HL-60 (cell line): ENCODE measurements at regions not wholly inside any gene's neighbourhood (a gene's known extent, or its start where the extent isn't known, plus 50 kb on each side); places are given as distances from the start of the nearest gene placed in this dataset.

Experiments
- DNase-seq, 2 experiments: peaks; one replicate each; pipeline ENCODE4 v3.0.0-alpha.2; 2010 to 2020; ENCODE audit warnings: low read depth in 1 of 2, low spot score in 1 of 2
- H3K27ac ChIP-seq: fragments of 250-450 bp; sonication (Bioruptor Pico); replicated peaks from 2 replicates; pipeline ENCODE4 v1.5.1; 2020; ENCODE audit warnings: mild to moderate bottlenecking, moderate library complexity
- H3K27me3 ChIP-seq: fragments of 250-450 bp; sonication (Bioruptor Pico); 2 replicates; pipeline ENCODE4 v1.5.1; 2021; ENCODE audit warnings: mild to moderate bottlenecking, moderate library complexity; ENCODE audit not compliant: insufficient read depth, poor library complexity, severe bottlenecking
- H3K4me3 ChIP-seq: replicated peaks from 2 replicates; pipeline ENCODE4 v1.5.1; 2011; ENCODE audit warnings: mild to moderate bottlenecking, control low read depth, low read length; ENCODE audit not compliant: insufficient read depth
- GABPA ChIP-seq: IDR thresholded peaks from 2 replicates; pipeline ENCODE4 v1.6.1; 2012; ENCODE audit warnings: low read depth
- POLR2AphosphoS5 ChIP-seq: IDR thresholded peaks from 2 replicates; pipeline ENCODE4 v1.6.1; 2012; ENCODE audit warnings: low read depth
- SPI1 ChIP-seq: IDR thresholded peaks from 2 replicates; pipeline ENCODE4 v1.6.1; 2012; ENCODE audit warnings: low read depth, mild to moderate bottlenecking, borderline replicate concordance
- TF ChIP-seq, protein P1 (sequence below): IDR thresholded peaks from one replicate; pipeline ENCODE4 v1.5.1; 2011; ENCODE audit warnings: low read length, control low read depth, inconsistent platforms; ENCODE audit not compliant: insufficient read depth
- TF ChIP-seq, protein P2 (sequence below): IDR thresholded peaks from 2 replicates; pipeline ENCODE4 v1.6.1; 2012; ENCODE audit warnings: low read depth; ENCODE audit not compliant: insufficient replicate concordance

DNA sequence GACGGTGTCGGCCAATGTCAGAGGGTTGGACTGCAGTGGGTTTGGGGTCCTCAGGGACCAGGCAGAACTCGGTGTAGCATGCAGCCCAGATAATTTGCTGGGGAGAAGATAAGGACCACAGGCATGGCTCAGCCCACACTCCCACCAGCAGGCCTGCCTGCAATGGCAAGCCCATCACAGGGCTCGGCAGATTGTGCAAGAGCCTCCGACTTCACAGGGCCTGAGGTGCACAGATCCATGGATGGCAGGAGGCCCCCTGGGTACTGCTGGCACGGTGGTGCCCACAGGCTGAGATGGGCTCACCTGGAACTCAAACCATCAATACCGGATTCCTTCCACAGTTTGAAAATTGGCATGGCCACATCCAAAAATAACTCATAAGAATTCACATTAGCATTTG lies 180.3 kb downstream of the TTLL2 start:
- Histone ChIP-seq H3K27me3 (no peaks in the 10 kb centered on the region), H3K4me3 (no peak overlapping the region), H3K27ac (no peak overlapping the region)
- TF ChIP-seq, protein P1, sequence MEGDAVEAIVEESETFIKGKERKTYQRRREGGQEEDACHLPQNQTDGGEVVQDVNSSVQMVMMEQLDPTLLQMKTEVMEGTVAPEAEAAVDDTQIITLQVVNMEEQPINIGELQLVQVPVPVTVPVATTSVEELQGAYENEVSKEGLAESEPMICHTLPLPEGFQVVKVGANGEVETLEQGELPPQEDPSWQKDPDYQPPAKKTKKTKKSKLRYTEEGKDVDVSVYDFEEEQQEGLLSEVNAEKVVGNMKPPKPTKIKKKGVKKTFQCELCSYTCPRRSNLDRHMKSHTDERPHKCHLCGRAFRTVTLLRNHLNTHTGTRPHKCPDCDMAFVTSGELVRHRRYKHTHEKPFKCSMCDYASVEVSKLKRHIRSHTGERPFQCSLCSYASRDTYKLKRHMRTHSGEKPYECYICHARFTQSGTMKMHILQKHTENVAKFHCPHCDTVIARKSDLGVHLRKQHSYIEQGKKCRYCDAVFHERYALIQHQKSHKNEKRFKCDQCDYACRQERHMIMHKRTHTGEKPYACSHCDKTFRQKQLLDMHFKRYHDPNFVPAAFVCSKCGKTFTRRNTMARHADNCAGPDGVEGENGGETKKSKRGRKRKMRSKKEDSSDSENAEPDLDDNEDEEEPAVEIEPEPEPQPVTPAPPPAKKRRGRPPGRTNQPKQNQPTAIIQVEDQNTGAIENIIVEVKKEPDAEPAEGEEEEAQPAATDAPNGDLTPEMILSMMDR = no peak
- TF ChIP-seq POLR2AphosphoS5 = no peak
- TF ChIP-seq GABPA = no peak
- TF ChIP-seq, protein P2, sequence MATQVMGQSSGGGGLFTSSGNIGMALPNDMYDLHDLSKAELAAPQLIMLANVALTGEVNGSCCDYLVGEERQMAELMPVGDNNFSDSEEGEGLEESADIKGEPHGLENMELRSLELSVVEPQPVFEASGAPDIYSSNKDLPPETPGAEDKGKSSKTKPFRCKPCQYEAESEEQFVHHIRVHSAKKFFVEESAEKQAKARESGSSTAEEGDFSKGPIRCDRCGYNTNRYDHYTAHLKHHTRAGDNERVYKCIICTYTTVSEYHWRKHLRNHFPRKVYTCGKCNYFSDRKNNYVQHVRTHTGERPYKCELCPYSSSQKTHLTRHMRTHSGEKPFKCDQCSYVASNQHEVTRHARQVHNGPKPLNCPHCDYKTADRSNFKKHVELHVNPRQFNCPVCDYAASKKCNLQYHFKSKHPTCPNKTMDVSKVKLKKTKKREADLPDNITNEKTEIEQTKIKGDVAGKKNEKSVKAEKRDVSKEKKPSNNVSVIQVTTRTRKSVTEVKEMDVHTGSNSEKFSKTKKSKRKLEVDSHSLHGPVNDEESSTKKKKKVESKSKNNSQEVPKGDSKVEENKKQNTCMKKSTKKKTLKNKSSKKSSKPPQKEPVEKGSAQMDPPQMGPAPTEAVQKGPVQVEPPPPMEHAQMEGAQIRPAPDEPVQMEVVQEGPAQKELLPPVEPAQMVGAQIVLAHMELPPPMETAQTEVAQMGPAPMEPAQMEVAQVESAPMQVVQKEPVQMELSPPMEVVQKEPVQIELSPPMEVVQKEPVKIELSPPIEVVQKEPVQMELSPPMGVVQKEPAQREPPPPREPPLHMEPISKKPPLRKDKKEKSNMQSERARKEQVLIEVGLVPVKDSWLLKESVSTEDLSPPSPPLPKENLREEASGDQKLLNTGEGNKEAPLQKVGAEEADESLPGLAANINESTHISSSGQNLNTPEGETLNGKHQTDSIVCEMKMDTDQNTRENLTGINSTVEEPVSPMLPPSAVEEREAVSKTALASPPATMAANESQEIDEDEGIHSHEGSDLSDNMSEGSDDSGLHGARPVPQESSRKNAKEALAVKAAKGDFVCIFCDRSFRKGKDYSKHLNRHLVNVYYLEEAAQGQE = no peak
- TF ChIP-seq SPI1 = no peak
- no peak for DNase-seq

DNA sequence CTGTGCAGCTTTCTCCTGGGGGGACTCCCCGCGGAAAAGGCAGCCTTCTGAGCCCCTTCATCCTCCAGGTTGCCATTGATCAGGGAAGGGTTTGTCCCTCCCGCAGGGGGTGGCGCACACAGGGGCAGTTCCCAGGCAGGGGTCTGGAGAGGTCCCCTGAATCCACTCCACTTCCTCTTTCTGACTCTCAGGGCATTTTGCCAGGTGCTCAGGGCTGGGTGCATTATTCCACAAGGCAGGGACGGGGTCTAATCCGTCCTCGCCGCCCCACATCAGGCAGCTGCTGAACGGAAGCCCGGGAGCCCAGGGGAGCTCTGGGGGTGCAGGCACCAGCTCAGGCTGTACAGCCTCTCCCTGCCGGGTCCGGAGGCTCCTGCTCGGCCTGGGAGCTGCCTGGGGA lies 180.9 kb downstream of the TTLL2 start:
- H3K27ac ChIP-seq = no peak overlapping the region
- H3K4me3 ChIP-seq = no peak overlapping the region
- no peak for DNase-seq
- peak; percentile 49 for TF ChIP-seq SPI1
- TF ChIP-seq, protein P2 = no peak
- TF ChIP-seq POLR2AphosphoS5 = no peak
- no peak for TF ChIP-seq GABPA
- no peaks in the 10 kb centered on the region for H3K27me3 ChIP-seq

DNA sequence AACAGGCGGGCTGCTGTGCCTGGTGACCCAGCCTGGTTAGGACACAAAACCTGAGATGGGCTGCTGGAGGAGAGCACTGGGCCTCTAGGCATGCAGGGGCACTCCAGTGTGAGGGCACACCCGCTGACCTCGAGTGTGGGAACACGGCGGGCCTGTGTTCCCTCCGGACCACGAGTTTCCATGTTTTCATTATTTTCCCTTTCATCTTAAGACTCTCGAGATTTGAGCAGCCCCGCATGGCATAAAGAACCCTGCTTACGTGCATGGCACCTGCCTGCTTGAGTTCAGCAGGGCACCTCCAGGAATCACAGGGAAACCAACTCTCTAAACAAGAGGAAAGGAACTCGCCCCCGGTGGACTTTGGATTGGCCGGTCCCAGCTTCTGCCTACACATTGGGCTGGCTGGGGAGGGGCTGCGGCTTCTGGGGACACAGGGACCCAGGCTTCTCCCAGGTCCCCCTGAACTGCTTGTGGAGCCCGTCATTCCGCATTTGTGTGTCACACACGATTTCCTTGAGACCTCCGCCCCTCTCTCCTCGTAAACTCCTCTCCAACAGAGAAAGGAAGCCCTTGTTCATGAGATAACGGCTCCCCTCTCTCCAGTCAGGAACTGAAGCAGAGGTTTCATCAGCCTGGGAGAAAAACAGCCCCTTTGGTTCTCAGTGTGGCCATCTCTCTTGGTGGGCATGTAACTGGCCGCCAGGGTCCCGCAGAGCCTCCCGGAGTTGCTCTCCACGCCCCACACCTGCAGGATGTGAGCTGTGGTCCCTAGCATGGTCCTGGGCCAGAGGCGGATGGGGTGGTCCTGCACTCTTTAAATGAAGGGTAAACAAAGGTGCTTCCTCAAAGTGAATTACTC lies 181.8 kb downstream of the TTLL2 start:
- no peak for DNase-seq
- Histone ChIP-seq H3K4me3 (no peak overlapping the region), H3K27me3 (no peaks in the 10 kb centered on the region), H3K27ac (no peak overlapping the region)
- TF ChIP-seq SPI1 (no peak), POLR2AphosphoS5 (no peak), GABPA (no peak)
- TF ChIP-seq, protein P2 = no peak
- TF ChIP-seq, protein P1 = no peak
